Esophagus muscularis mucosa (tissue), 4 donors: ENCODE measurements at regions not wholly inside any gene's neighbourhood (a gene's known extent, or its start where the extent isn't known, plus 50 kb on each side); places are given as distances from the start of the nearest gene placed in this dataset.

Experiments
- DNase-seq: peaks from one replicate; pipeline ENCODE4 v3.0.0-alpha.2; 2017; ENCODE audit errors: extremely low spot score
- H3K27ac ChIP-seq, 4 donors: fragments of 200-600 bp; sonication (generic); replicated peaks in 1 of 4; 1 replicate in 3 of 4; 2 replicates in 1 of 4; pipeline ENCODE4 v1.5.1; 2016 to 2019; ENCODE audit warnings: mild to moderate bottlenecking in 1 of 4
- H3K27me3 ChIP-seq, 4 donors: fragments of 200-600 bp; sonication (generic); one replicate each; pipeline versions ENCODE4 v1.5.1 to v1.6.0; 2016 to 2019
- H3K36me3 ChIP-seq, 4 donors: fragments of 200-600 bp; sonication (generic); one replicate each; pipeline ENCODE4 v1.5.1; 2016 to 2019
- H3K4me1 ChIP-seq, 4 donors: fragments of 200-600 bp; sonication (generic); one replicate each; pipeline ENCODE4 v1.5.1; 2016 to 2019
- H3K4me3 ChIP-seq, 4 donors: fragments of 200-600 bp; sonication (generic); 1 replicate in 2 of 4; 2 replicates in 2 of 4; pipeline ENCODE4 v1.5.1; 2016 to 2019; ENCODE audit warnings: mild to moderate bottlenecking in 4 of 4, moderate library complexity in 1 of 4
- H3K9me3 ChIP-seq, 4 donors: fragments of 200-600 bp; sonication (generic); 1 replicate in 3 of 4; 2 replicates in 1 of 4; pipeline ENCODE4 v1.5.1; 2016 to 2019
- EP300 ChIP-seq: sonication (generic); formaldehyde crosslinking; IDR thresholded peaks from one replicate; pipeline ENCODE4 v1.6.1; 2017; ENCODE audit warnings: antibody characterized with exemption
- POLR2A ChIP-seq: fragments of 450-650 bp; IDR thresholded peaks from one replicate; pipeline ENCODE4 v1.6.1; 2017; ENCODE audit warnings: antibody characterized with exemption, moderate library complexity, mild to moderate bottlenecking, low read depth
- POLR2AphosphoS5 ChIP-seq, 2 donors: sonication (generic); formaldehyde crosslinking; IDR thresholded peaks; one replicate each; pipeline ENCODE4 v1.6.1; 2017; ENCODE audit warnings: antibody characterized with exemption in 2 of 2
- whole genome bisulfite sequencing: methylation state at CpG from one replicate; pipeline ENCODE4 v1.1.5; 2018; 5-methylcytosine and 5-hydroxymethylcytosine counted together
- intact Hi-C: fragments of 100-400 bp; cut with DNase I; formaldehyde crosslinking; loops from one replicate; pipeline ENCODE4 v1.15.1; 2023
- TF ChIP-seq, protein P1 (sequence below), 3 experiments: fragments of 200-600 bp in 2 of 3; fragments of 450-650 bp in 1 of 3; sonication (generic) in 2 of 3; IDR thresholded peaks; one replicate each; pipeline ENCODE4 v1.5.1; 2017 to 2019; ENCODE audit warnings: antibody characterized with exemption in 3 of 3, mild to moderate bottlenecking in 2 of 3, moderate library complexity in 1 of 3

DNA sequence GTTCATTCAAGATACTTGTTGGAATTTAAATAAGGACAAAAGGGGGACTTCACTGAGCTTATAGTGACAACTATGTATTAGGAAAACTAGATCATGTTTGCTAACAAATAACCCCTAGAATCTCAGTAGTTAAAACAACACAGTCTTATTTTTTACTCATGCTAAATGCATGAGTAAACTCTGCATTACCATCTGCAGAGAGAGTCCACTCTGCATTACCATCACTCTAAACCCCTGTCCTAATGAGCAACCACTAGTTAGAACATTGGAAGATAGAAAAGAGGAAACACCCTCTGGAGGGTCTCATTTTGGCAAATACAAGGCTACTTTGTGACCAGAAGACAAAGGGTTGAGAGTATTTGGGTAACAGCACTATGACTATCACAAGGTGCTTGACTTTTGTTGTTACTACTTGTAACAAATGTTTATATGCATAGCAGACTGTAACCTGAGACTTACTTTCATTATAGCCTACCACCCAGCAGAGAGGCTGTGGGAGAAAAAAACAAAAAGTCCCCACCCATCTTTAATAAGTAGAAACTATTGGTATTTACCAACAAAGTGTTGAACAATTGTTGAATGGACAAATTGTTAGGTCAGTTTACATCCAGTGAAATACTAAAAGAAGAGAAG, 99.1 kb downstream of the OXSM start:
- no peaks in the 10 kb centered on the region for H3K4me1 ChIP-seq
- H3K4me3 ChIP-seq = no peak overlapping the region
- no peaks in the 10 kb centered on the region for H3K36me3 ChIP-seq
- TF ChIP-seq POLR2A (no peak), POLR2AphosphoS5 (IDR thresholded peaks at IDR 0.05) (no peak), EP300 (no peak)
- TF ChIP-seq, protein P1, sequence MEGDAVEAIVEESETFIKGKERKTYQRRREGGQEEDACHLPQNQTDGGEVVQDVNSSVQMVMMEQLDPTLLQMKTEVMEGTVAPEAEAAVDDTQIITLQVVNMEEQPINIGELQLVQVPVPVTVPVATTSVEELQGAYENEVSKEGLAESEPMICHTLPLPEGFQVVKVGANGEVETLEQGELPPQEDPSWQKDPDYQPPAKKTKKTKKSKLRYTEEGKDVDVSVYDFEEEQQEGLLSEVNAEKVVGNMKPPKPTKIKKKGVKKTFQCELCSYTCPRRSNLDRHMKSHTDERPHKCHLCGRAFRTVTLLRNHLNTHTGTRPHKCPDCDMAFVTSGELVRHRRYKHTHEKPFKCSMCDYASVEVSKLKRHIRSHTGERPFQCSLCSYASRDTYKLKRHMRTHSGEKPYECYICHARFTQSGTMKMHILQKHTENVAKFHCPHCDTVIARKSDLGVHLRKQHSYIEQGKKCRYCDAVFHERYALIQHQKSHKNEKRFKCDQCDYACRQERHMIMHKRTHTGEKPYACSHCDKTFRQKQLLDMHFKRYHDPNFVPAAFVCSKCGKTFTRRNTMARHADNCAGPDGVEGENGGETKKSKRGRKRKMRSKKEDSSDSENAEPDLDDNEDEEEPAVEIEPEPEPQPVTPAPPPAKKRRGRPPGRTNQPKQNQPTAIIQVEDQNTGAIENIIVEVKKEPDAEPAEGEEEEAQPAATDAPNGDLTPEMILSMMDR (IDR thresholded peaks at IDR 0.05) = no peak
- no peaks in the 10 kb centered on the region for H3K9me3 ChIP-seq
- DNase-seq = no peak
- H3K27me3 ChIP-seq = no peaks in the 10 kb centered on the region
- no peak overlapping the region for H3K27ac ChIP-seq
- intact Hi-C loops = no loop called here

DNA sequence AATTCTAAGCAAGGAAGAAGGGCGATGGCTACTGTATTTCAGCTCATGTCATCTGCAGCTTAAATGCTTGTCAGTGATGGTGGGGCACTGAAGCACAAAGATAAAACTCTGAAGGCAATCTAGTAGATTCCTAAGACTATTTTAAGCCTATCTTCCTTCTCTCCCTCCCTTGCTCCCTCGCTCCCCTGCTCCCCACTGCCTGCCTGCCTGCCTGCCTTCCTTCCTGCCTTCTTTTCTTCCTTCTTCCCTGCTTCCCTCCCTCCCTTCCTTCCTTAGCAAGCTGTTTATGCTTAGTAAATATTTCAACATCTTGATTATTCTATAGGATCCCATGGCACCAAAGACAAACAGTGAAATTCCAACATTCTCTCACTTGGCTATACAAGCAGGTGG, 99.6 kb downstream of the OXSM start:
- Histone ChIP-seq H3K4me3 (no peak overlapping the region), H3K4me1 (no peaks in the 10 kb centered on the region), H3K36me3 (no peaks in the 10 kb centered on the region), H3K27ac (no peak overlapping the region), H3K9me3 (no peaks in the 10 kb centered on the region), H3K27me3 (no peaks in the 10 kb centered on the region)
- 87% methylated on average over 2 of the region's 2 CpGs for WGBS
- no peak for DNase-seq
- intact Hi-C loops = no loop called here
- TF ChIP-seq EP300 (no peak), POLR2AphosphoS5 (IDR thresholded peaks at IDR 0.05) (no peak), POLR2A (no peak)
- TF ChIP-seq, protein P1 (IDR thresholded peaks at IDR 0.05) = no peak

GRCh38 chr3:25894101-25894500, 104.2 kb downstream of the OXSM start:
- DNase-seq = no peak
- H3K4me1 ChIP-seq = no peaks in the 10 kb centered on the region
- intact Hi-C loops = no loop called here
- no peaks in the 10 kb centered on the region for H3K9me3 ChIP-seq
- no peak overlapping the region for H3K27ac ChIP-seq
- TF ChIP-seq POLR2AphosphoS5 (IDR thresholded peaks at IDR 0.05) (no peak), EP300 (no peak), POLR2A (no peak)
- TF ChIP-seq, protein P1 (IDR thresholded peaks at IDR 0.05) = no peak
- 78% methylated on average over 3 of the region's 3 CpGs for WGBS
- no peaks in the 10 kb centered on the region for H3K27me3 ChIP-seq
- no peak overlapping the region for H3K4me3 ChIP-seq
- H3K36me3 ChIP-seq = no peaks in the 10 kb centered on the region

- Histone ChIP-seq H3K36me3 (no peaks in the 10 kb centered on the region), H3K4me3 (no peak overlapping the region), H3K27me3 (no peaks in the 10 kb centered on the region), H3K27ac (no peak overlapping the region), H3K4me1 (no peaks in the 10 kb centered on the region), H3K9me3 (no peaks in the 10 kb centered on the region)
- no peak for DNase-seq
- TF ChIP-seq POLR2A (no peak), POLR2AphosphoS5 (IDR thresholded peaks at IDR 0.05) (no peak), EP300 (no peak)
- TF ChIP-seq, protein P1 (IDR thresholded peaks at IDR 0.05) = no peak
- WGBS = 96% methylated on average over 2 of the region's 2 CpGs
- intact Hi-C loops = no loop called here
Measured at GRCh38 chr3:25895031-25895430, 105.1 kb downstream of the OXSM start.

DNA sequence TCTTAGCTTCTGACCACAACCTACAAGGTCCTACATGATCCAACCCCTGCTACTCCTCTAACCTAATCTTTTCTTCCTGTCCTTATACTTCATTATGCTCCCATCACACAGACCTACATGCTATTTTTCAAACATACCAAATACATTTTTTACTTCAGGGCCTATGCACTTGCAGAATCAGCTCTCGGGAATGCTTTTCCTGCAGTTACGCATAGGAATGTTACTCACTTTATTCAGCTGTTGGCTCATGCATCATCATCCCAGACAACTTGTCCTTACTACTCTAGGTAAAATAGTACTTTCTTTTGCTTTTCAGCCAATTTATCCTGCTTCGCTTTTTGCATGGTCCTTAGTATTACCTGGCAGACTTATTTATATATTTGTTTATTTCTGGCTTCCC, 105.6 kb downstream of the OXSM start:
- TF ChIP-seq POLR2A = no peak
- no peak for TF ChIP-seq EP300
- no peak for TF ChIP-seq POLR2AphosphoS5 (IDR thresholded peaks at IDR 0.05)
- TF ChIP-seq, protein P1 (IDR thresholded peaks at IDR 0.05) = no peak
- no peak for DNase-seq
- Histone ChIP-seq H3K27ac (no peak overlapping the region), H3K36me3 (no peaks in the 10 kb centered on the region), H3K27me3 (no peaks in the 10 kb centered on the region), H3K4me1 (no peaks in the 10 kb centered on the region), H3K9me3 (no peaks in the 10 kb centered on the region), H3K4me3 (no peak overlapping the region)
- intact Hi-C loops = no loop called here
- WGBS = 66% methylated on average over 3 of the region's 3 CpGs
